Occipital lobe (tissue), 1 donor: ENCODE measurements at regions not wholly inside any gene's neighbourhood (a gene's known extent, or its start where the extent isn't known, plus 50 kb on each side); places are given as distances from the start of the nearest gene placed in this dataset.
"Not testable (repeated sequence)": the region's sequence is repeated elsewhere in the genome, so short reads cannot be mapped to it uniquely, and the experiment has no call there.

ENCODE experiments used
- DNase-seq: peaks from one replicate; lab custom pipeline; 2025; lab: John Stamatoyannopoulos, UW

- DNase-seq, result no peak
Measured at GRCh38 chr2:100741880-100742276, 78.1 kb upstream of the NPAS2 start.

DNA sequence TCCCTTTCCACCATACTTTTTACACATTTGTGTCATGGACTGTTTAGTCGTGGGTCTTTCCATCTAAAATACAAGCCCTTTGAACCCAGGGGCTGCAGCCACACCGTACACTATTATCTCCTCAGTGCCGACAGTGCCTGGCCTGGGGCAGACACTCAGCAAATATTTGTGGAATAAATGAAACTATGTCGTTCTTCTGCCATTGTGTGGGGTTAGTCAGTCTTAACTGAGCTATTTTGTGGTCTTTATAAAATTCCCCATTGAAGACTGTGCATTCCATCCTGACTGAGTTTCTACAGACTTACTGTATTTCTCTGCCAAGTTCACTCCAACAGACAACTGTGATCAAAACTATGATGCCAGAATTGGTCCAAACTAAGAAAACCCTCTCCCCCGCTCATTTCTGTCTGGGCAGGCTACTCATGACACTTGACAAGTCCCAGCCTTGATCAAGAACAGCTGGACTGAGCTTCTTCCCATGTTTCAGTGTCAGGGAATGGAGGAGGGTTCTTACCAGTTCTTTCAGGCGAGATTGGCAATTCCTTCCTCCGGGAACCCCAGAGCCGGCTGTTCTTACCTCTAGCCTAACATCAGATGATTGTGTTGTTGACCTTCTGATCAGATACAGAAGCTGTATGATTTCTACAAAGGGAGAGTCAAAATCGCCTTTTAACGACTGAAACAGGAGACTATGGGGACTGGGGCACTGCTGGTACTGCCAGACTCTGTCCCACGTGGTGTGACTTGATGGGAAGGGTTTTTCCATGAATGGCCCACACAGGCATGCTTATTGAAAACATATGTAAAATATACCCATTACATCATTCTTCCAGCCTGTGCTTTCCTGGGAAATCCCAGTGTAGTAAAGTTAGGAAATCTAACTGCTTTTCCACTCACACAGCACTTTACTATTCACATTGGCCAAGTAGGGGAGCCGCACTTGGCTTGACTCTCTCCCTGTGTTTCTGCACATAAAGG, 77.4 kb upstream of the NPAS2 start:
- DNase-seq, result no peak

- DNase-seq, result no peak
Measured at GRCh38 chr2:100743741-100744140, 76.2 kb upstream of the NPAS2 start.

GRCh38 chr2:100744184-100744583, 75.8 kb upstream of the NPAS2 start:
- no peak for DNase-seq

- DNase-seq, result no peak
Measured at GRCh38 chr2:100744589-100744988, 75.3 kb upstream of the NPAS2 start.

DNA sequence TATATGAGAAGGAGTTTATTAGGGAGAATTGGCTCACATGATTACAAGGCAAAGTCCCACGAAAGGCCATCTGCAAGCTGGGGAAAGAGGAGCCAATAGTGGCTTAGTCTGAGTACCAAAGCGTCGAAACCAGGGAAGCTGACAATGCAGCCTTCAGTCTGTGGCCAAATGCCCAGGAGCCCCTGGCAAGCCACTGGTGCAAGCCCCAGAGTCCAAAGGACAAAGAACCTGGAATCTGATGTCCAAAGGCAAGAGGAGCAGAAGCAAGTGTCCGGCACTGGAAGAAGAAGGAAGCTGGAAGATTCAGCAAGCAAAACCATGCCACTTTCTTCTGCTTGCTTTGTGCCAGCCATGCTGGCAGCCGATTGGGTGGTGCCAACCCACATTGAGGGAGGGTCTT, 74.3 kb upstream of the NPAS2 start:
- DNase-seq, result no peak

- DNase-seq, result no peak
Measured at GRCh38 chr2:100747551-100747950, 72.4 kb upstream of the NPAS2 start.

GRCh38 chr2:100747996-100748615, 71.8 kb upstream of the NPAS2 start:
- DNase-seq, result no peak

DNA sequence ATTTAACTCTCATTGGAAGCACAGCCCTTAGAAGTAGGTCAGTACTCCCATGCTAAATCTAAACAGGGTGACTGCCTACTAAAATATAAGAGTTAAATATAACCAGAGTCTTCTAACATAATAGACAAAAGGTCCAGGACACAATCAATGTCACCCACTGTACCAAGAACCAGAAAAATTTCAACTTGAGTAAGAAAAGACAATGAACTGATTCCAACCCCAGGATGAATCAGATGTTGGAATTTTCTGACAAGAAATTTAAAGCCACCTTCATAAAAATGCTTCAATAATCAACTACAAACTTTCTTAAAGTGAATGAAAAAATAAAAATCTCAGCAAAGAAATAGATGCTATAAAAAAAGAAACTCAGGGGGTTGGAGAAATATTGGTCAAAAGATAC, 71.3 kb upstream of the NPAS2 start:
- no peak for DNase-seq

DNA sequence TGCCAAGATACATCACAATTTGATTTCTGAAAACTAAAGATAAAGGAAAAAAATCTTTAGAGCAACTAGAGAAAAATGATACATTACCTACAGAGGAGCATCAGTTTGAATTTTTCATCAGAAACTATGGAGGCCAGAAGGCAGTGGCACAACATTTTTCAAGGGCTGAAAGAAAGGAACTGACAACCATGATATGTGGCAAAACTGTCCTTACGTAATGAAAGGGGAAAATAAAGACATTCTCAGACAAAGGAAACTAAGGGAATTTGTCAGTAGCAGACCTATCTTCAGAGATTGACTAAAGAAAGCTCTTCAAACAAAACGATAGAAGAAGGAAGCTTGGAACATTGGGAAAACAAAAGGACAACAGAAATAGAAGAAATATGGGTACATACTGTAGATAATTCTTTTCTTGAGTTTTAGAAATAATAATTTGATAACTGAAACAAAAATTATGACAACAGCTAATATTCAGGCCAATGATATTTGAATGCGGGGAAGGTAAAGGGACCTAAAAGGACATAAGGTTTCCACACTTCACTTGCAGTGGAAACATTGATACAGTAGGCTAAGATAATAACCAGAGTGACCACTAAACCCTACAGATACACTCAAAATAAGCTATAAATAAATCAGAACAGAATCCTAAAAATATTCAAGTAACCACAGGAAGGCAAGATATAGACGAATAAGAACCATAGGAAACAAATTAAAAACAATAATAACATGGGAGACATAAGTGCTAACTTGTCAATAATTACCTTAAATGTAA, 70.0 kb upstream of the NPAS2 start:
- no peak for DNase-seq

DNA sequence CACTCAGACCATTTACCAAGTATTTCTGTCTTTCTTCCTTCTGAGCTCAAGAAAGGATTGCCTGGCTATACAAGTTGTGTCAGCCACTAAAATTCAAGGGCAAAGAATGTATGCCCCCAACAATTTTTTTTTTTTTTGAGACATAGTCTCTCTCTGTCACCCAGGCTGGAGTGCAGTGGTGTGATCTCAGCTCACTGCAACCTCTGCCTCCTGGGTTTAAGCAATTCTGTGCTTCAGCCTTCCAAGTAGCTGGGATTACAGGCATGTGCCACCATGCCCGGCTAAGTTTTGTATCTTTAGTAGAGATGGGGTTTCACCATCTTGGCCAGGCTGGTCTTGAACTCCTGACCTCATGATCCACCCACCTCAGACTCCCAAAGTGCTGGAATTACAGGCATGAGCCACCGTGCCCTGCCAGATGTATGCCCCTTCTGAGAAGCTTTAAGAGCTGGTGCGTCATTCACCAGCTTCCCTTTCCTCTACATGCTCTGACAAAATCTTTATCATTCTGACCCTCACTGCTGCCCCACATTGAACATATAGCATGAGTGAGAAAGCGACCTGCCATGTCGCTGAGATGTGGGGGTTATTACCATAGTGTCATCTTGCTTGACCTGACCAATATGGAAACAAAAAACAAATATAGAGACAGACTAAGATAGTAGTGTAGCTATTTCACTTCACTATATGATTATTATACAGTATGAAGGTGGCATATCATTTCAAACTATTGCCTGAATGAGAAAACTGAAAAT, 67.9 kb upstream of the NPAS2 start:
- not testable (repeated sequence) for DNase-seq

GRCh38 chr2:100752628-100753333, 67.2 kb upstream of the NPAS2 start:
- no peak for DNase-seq

GRCh38 chr2:100753444-100753843, 66.5 kb upstream of the NPAS2 start:
- no peak for DNase-seq

DNA sequence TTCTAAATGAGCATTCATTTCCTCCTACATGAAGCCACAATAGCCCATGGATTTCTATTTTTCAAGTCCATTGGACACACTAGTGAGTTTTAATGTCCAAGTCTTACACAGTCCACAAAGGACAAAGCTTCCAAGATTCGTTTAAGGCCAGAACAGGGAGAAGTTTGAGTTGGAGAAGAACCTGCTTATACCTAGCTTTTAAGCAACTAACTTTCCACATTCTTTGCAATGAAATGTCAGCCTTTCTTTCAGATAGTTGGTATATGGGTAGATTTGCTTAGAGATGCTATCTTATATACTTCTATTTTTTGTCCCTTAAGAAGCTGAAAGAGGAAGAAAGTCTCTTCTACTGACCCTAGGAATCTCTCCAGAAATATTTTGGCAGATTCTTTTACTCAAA, 66.1 kb upstream of the NPAS2 start:
- DNase-seq, result no peak

DNA sequence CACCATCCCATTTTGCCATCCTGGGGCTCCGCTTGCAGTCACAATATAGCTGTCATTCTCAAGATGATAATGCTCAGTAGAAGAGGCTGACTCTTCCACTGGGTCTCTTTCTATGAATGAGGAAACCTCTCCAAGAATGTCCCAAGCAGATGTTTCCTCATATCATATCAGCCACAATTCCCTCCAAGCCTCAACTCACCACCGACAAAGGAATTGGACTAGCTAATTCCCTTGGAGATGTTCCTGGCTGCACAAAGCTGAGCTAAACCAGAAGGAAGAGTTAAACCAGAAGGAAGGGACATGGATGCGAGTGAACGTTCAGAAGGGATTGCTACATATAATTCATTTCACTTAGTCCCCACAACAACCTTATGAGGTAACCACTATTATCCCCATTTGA, 65.0 kb upstream of the NPAS2 start:
- no peak for DNase-seq

GRCh38 chr2:100755441-100755840, 64.5 kb upstream of the NPAS2 start:
- DNase-seq, result no peak

- DNase-seq, result no peak
Measured at GRCh38 chr2:100756704-100757103, 63.2 kb upstream of the NPAS2 start.

- DNase-seq, result no peak
Measured at GRCh38 chr2:100757621-100758394, 62.1 kb upstream of the NPAS2 start.

GRCh38 chr2:100759901-100760300, 60.0 kb upstream of the NPAS2 start:
- DNase-seq, result no peak

DNA sequence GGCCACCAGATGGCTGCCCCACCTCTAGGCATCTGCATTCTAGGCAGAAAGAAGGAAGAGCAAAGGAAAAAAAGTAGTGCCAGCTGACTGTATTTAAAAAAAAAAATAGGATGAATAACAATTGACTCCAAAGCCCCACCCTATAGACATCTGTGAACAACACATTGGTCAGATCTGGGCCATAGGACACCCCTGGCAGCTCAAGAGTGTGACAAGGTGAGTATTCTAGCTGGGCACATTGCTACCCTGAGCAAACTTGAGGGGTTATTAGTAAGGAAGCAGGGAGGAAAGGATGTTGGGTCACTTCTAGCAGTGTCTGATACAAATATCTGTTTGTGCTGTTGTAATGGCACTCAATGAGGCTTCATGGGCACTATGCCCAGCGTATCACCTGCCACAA, 58.6 kb upstream of the NPAS2 start:
- no peak for DNase-seq
